Glutamatergic neuron (in vitro differentiated cells): ENCODE measurements at regions not wholly inside any gene's neighbourhood (a gene's known extent, or its start where the extent isn't known, plus 50 kb on each side); places are given as distances from the start of the nearest gene placed in this dataset.

Source experiments
- DNase-seq: peaks from one replicate; pipeline ENCODE4 v3.0.0; 2022
- H3K27ac Mint-ChIP-seq: one replicate; pipeline ENCODE4 v1.8.0; 2020; ENCODE audit warnings: mild to moderate bottlenecking, mixed read lengths, inconsistent platforms; ENCODE audit not compliant: unreplicated experiment
- H3K27me3 Mint-ChIP-seq: one replicate; pipeline ENCODE4 v1.8.0; 2020; ENCODE audit warnings: mild to moderate bottlenecking, moderate library complexity, mixed read lengths, inconsistent platforms; ENCODE audit not compliant: unreplicated experiment
- H3K36me3 Mint-ChIP-seq: one replicate; pipeline ENCODE4 v1.8.0; 2020; ENCODE audit warnings: mild to moderate bottlenecking, mixed read lengths, inconsistent platforms; ENCODE audit not compliant: unreplicated experiment
- H3K4me1 Mint-ChIP-seq: one replicate; pipeline ENCODE4 v1.8.0; 2020; ENCODE audit warnings: mild to moderate bottlenecking, low read depth, mixed read lengths, inconsistent platforms; ENCODE audit not compliant: unreplicated experiment
- H3K4me3 Mint-ChIP-seq: one replicate; pipeline ENCODE4 v1.8.0; 2020; ENCODE audit warnings: mild to moderate bottlenecking, mixed read lengths, inconsistent platforms; ENCODE audit not compliant: unreplicated experiment
- H3K9me3 Mint-ChIP-seq: one replicate; pipeline ENCODE4 v1.8.0; 2020; ENCODE audit warnings: mild to moderate bottlenecking, moderate library complexity, mixed read lengths, inconsistent platforms; ENCODE audit not compliant: unreplicated experiment
- TF ChIP-seq, protein P1 (sequence below): fragments of 200-600 bp; sonication (generic); IDR thresholded peaks from one replicate; pipeline ENCODE4 v1.5.0; 2021; ENCODE audit not compliant: partially characterized antibody, unreplicated experiment

DNA sequence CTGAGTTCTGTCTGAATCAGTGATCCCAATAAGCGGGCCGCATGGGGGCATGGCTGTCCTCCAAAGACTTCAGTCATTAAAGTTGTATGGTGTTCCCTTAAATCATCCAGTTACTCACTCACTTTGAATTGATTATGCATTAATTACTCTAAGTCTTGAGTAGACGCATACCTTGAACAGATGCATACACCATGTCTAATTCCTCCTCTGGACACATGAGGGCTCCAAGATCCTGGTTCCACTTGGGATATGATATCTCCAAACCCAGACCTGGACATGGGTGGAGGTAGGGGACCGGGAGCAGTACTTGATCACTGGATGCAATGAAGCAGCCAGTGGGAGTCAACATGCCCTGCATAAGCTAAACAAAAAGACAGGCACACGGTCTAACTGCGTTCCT, 204.5 kb downstream of the FNDC1 start:
- no peak overlapping the region for H3K4me3 Mint-ChIP-seq
- no peak overlapping the region for H3K27ac Mint-ChIP-seq
- H3K4me1 Mint-ChIP-seq: no peaks in the 10 kb centered on the region
- TF ChIP-seq, protein P1, sequence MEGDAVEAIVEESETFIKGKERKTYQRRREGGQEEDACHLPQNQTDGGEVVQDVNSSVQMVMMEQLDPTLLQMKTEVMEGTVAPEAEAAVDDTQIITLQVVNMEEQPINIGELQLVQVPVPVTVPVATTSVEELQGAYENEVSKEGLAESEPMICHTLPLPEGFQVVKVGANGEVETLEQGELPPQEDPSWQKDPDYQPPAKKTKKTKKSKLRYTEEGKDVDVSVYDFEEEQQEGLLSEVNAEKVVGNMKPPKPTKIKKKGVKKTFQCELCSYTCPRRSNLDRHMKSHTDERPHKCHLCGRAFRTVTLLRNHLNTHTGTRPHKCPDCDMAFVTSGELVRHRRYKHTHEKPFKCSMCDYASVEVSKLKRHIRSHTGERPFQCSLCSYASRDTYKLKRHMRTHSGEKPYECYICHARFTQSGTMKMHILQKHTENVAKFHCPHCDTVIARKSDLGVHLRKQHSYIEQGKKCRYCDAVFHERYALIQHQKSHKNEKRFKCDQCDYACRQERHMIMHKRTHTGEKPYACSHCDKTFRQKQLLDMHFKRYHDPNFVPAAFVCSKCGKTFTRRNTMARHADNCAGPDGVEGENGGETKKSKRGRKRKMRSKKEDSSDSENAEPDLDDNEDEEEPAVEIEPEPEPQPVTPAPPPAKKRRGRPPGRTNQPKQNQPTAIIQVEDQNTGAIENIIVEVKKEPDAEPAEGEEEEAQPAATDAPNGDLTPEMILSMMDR: no peak
- no peak for DNase-seq
- H3K36me3 Mint-ChIP-seq: peaks cover 16% of the 10 kb centered on the region
- peaks cover 2% of the 10 kb centered on the region for H3K27me3 Mint-ChIP-seq
- H3K9me3 Mint-ChIP-seq: peaks cover 4% of the 10 kb centered on the region

DNA sequence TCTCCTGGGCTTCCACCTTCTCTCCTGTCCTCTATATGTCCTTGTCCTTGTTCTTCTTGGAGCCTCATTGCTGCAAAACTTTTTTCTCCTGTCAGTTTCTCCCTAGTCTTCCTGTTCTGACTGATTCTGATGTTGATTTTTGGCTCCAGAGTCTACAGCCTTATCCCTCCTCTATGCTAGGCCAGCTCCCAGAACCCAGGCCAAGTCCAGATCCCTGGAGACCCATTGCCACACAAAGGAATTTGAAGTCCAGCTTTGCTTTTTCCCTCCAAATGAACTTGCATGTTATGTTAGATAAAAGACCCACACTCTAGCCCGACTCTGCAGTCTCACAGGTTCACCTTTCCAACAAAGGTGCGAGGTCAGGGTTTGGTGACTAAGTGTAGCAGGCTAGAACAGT, 203.1 kb downstream of the FNDC1 start:
- Mint-ChIP-seq H3K36me3 (peaks cover 16% of the 10 kb centered on the region), H3K4me3 (no peak overlapping the region)
- TF ChIP-seq, protein P1: no peak

DNA sequence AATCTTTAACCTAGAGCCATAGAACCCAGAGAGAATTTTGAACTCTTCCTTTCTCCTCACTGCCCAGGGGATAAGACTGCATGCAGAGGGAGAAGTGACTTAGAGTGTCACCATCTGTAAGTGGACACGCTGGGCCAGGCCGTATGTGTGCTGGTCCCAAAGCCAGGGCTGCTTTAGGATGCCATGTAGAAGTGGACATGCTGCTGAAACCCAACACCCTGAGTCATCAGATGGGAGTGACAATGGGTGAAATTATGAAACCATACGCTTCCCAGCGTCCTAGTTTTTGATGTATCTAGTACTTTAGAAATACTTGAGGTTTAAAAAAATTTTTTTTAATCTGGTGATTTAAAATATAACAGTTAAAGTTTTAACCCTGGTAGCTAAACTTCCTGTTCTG, 191.1 kb downstream of the FNDC1 start:
- Mint-ChIP-seq H3K27me3 (no peaks in the 10 kb centered on the region), H3K9me3 (no peaks in the 10 kb centered on the region)
- TF ChIP-seq, protein P1: no peak

More for the DNA sequence above, 203.1 kb downstream of the FNDC1 start:
- Mint-ChIP-seq H3K27me3 (peaks cover 2% of the 10 kb centered on the region), H3K4me1 (no peaks in the 10 kb centered on the region), H3K9me3 (peaks cover 3% of the 10 kb centered on the region), H3K27ac (no peak overlapping the region)
- no peak for DNase-seq

DNA sequence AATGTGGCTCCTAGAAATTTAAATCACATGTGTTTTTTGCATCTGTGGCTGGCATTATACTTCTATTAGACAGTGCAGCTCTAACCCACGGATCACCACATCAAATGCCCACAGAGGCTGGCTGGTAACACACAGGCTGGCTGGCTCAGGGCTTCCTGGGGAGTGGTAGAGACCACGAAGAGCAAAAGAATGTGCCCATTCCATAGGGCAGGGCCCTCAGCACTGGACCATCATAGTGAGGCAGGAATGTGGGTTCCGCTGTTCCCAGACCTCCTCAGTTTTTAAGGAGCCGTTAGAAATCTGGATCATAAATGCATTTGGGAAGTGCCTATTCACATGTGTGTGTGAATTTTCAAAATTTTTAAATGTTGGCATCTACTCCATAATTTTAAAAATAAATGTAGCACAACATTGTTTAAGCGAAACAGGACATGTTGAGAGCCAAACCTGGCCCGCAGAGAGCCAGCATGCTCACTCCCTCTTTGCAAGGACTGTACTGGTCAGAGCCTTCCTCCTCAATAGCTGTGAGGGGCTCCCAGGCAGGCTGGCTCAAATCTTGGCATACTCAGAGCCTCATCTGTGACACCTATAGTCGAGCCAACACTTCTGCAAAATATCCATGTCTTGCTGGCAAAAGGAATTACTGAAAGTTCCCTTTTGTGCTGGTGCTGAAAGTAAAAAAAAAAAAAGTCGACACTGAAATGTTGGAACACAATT, 190.5 kb downstream of the FNDC1 start:
- Mint-ChIP-seq H3K36me3 (no peaks in the 10 kb centered on the region), H3K4me1 (no peaks in the 10 kb centered on the region), H3K27me3 (no peaks in the 10 kb centered on the region), H3K4me3 (no peak overlapping the region), H3K9me3 (no peaks in the 10 kb centered on the region), H3K27ac (no peak overlapping the region)
- TF ChIP-seq, protein P1: no peak
- no peak for DNase-seq

More for the DNA sequence above, 191.1 kb downstream of the FNDC1 start:
- no peak for DNase-seq
- Mint-ChIP-seq H3K36me3 (no peaks in the 10 kb centered on the region), H3K27ac (no peak overlapping the region), H3K4me3 (no peak overlapping the region), H3K4me1 (no peaks in the 10 kb centered on the region)

DNA sequence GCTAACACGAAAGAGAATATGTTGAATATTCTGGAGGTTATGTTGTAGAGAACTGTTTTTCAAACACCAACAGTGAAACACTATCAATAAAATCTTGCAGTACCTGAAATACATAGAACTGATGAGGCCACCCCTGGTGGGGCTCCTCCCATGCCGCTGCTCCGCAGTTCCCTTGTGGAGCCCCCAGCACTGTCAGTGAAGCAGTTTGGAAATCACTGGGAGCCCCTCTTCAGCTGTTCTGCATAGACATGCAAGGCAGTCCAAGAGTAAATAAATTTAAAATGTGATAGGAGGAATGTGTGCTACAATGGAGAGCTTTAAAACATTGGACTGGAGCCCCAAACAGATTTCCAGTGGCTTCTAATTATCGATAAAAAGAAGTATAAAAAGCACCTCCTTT, 189.4 kb downstream of the FNDC1 start:
- no peaks in the 10 kb centered on the region for H3K27me3 Mint-ChIP-seq
- no peaks in the 10 kb centered on the region for H3K4me1 Mint-ChIP-seq
- no peaks in the 10 kb centered on the region for H3K36me3 Mint-ChIP-seq
- TF ChIP-seq, protein P1: no peak
- no peak overlapping the region for H3K4me3 Mint-ChIP-seq
- no peaks in the 10 kb centered on the region for H3K9me3 Mint-ChIP-seq
- H3K27ac Mint-ChIP-seq: no peak overlapping the region
- no peak for DNase-seq
